ENCODE measurements at regions not wholly inside any gene's neighbourhood (a gene's known extent, or its start where the extent isn't known, plus 50 kb on each side); places are given as distances from the start of the nearest gene placed in this dataset.

- TF ChIP-seq CTCF (IDR thresholded peaks at IDR 0.05) = no peak
- TF ChIP-seq EZH2 (IDR thresholded peaks at IDR 0.05; ENCODE audit: borderline replicate concordance, insufficient read depth, low read depth, low read length, poor library complexity, severe bottlenecking) = no peak
Observed at GRCh38 chr5:129204525-129204924, 110.0 kb downstream of the ISOC1 start.
